ENCODE measurements at regions not wholly inside any gene's neighbourhood (a gene's known extent, or its start where the extent isn't known, plus 50 kb on each side); places are given as distances from the start of the nearest gene placed in this dataset.

GRCh38 chr6:144898052-144898689, 613.0 kb downstream of the UTRN start:
- TF ChIP-seq POLR2A (IDR thresholded peaks at IDR 0.05) (no peak), CTCF (IDR thresholded peaks at IDR 0.05) (no peak)

All from suprapubic skin (tissue), 3 donors.